Neural cell (in vitro differentiated cells): ENCODE measurements at regions not wholly inside any gene's neighbourhood (a gene's known extent, or its start where the extent isn't known, plus 50 kb on each side); places are given as distances from the start of the nearest gene placed in this dataset.

Experiments
- H2AFZ ChIP-seq: fragments of 200-600, 300-800 bp; sonication (generic), shearing (Covaris generic); 2 replicates; pipeline ENCODE4 v1.6.0; 2014; ENCODE audit warnings: low read depth, mild to moderate bottlenecking, antibody characterized with exemption, low read length, moderate library complexity
- H3F3A ChIP-seq: fragments of 200-600 bp; shearing (Covaris generic); 2 replicates; pipeline ENCODE4 v1.6.1; 2016; ENCODE audit warnings: mild to moderate bottlenecking, moderate library complexity, mixed read lengths, antibody characterized with exemption, low read length; ENCODE audit not compliant: insufficient read depth, poor library complexity, severe bottlenecking
- H3K27ac ChIP-seq: fragments of 200-600, 300-800 bp; sonication (generic), shearing (Covaris generic); 2 replicates; pipeline ENCODE4 v1.5.1; 2014; ENCODE audit warnings: mild to moderate bottlenecking, low read length, moderate library complexity
- H3K27me3 ChIP-seq: fragments of 300-800, 200-600 bp; sonication (generic), shearing (Covaris generic); 2 replicates; pipeline ENCODE4 v1.6.0; 2014; ENCODE audit warnings: mild to moderate bottlenecking, low read depth, low read length, moderate library complexity; ENCODE audit not compliant: insufficient read depth
- H3K36me3 ChIP-seq: fragments of 300-800, 200-600 bp; sonication (generic), shearing (Covaris generic); 2 replicates; pipeline ENCODE4 v1.5.1; 2014; ENCODE audit warnings: mild to moderate bottlenecking, antibody characterized with exemption, low read length, moderate library complexity; ENCODE audit not compliant: insufficient read depth
- H3K4me2 ChIP-seq: fragments of 300-800, 200-600 bp; sonication (generic), shearing (Covaris generic); 2 replicates; pipeline ENCODE4 v1.6.0; 2014; ENCODE audit warnings: mild to moderate bottlenecking, low read length
- H3K4me3 ChIP-seq: fragments of 300-800, 200-600 bp; sonication (generic), shearing (Covaris generic); 2 replicates; pipeline ENCODE4 v1.5.1; 2014; ENCODE audit warnings: mild to moderate bottlenecking, low read length, moderate library complexity
- H3K79me2 ChIP-seq: fragments of 200-600 bp; shearing (Covaris generic); replicated peaks from 2 replicates; pipeline ENCODE4 v1.6.0; 2014; ENCODE audit warnings: mild to moderate bottlenecking, low read length, moderate library complexity; ENCODE audit not compliant: insufficient read depth
- H3K9ac ChIP-seq: fragments of 300-800, 200-600 bp; sonication (generic), shearing (Covaris generic); 2 replicates; pipeline ENCODE4 v1.6.1; 2016; ENCODE audit warnings: mild to moderate bottlenecking, low read length, mixed read lengths
- H3K9me2 ChIP-seq: fragments of 200-600 bp; shearing (Covaris generic); 2 replicates; pipeline ENCODE4 v1.6.1; 2016; ENCODE audit warnings: mild to moderate bottlenecking, low read length, mixed read lengths; ENCODE audit not compliant: insufficient read depth
- H3K9me3 ChIP-seq: fragments of 200-600, 300-800 bp; sonication (generic), shearing (Covaris generic); 2 replicates; pipeline ENCODE4 v1.6.1; 2016; ENCODE audit warnings: mild to moderate bottlenecking, mixed run types, low read length, moderate library complexity, mixed read lengths
- H4K20me1 ChIP-seq: fragments of 200-600 bp; shearing (Covaris generic); 2 replicates; pipeline ENCODE4 v1.6.1; 2016; ENCODE audit warnings: mild to moderate bottlenecking, mixed run types; ENCODE audit not compliant: insufficient read depth
- EP300 ChIP-seq: fragments of 450-650 bp; conservative IDR thresholded peaks from 2 replicates; pipeline ENCODE4 v1.6.1; 2014; ENCODE audit warnings: antibody characterized with exemption, mild to moderate bottlenecking, moderate library complexity; ENCODE audit not compliant: poor library complexity, severe bottlenecking
- RAD21 ChIP-seq: fragments of 450-650 bp; conservative IDR thresholded peaks from 2 replicates; pipeline ENCODE4 v1.6.1; 2014; ENCODE audit warnings: antibody characterized with exemption, mild to moderate bottlenecking, moderate library complexity
- TAF1 ChIP-seq: IDR thresholded peaks from 2 replicates; pipeline ENCODE4 v1.6.1; 2012; ENCODE audit warnings: low read depth

DNA sequence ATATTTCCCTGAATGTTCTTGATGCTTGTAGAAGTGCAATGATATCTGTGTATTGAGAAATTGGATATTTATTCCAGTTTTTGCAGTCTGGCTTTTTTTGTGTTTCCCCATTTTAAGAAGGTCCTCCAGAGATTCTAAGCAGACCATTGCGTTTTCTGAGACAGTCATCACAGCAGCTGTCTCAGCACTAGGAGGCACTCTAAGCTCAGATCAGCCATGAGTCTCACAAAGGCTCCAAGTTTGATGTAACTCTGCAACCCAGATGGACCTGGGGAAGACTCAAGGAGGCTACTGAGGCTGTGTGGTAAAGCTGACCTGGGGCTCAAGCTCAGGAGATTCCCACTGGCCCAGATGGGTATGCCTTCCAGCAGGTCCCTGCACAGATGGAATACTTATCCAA lies 89.3 kb upstream of the CYLC1 start:
- no peak for TF ChIP-seq TAF1
- no peak for TF ChIP-seq RAD21
- TF ChIP-seq EP300: no peak
- no peaks in the 10 kb centered on the region for H3K9me3 ChIP-seq
- H3K79me2 ChIP-seq: no peaks in the 10 kb centered on the region
- H3F3A ChIP-seq: no peaks in the 10 kb centered on the region
- H3K9me2 ChIP-seq: no peaks in the 10 kb centered on the region
- H4K20me1 ChIP-seq: no peaks in the 10 kb centered on the region
- no peaks in the 10 kb centered on the region for H3K36me3 ChIP-seq
- H2AFZ ChIP-seq: no peak overlapping the region
- no peak overlapping the region for H3K4me2 ChIP-seq
- H3K9ac ChIP-seq: no peak overlapping the region
- no peaks in the 10 kb centered on the region for H3K27me3 ChIP-seq
- no peak overlapping the region for H3K27ac ChIP-seq
- H3K4me3 ChIP-seq: no peak overlapping the region
